H1 (cell line): ENCODE measurements at regions not wholly inside any gene's neighbourhood (a gene's known extent, or its start where the extent isn't known, plus 50 kb on each side); places are given as distances from the start of the nearest gene placed in this dataset.

Source experiments
- CTCF ChIA-PET: fragments of 300-600 bp; sonication (Branson Sonifier 250); formaldehyde crosslinking; loops from one replicate; lab custom pipeline; 2021; ENCODE audit not compliant: partially characterized antibody; lab: Charles Lee
- POLR2A ChIA-PET: fragments of 300-600 bp; sonication (Branson Sonifier 250); formaldehyde crosslinking; loops from one replicate; lab custom pipeline; 2021; ENCODE audit warnings: inconsistent platforms; ENCODE audit not compliant: partially characterized antibody; lab: Charles Lee
- DNase-seq, 2 experiments: peaks; one replicate each; pipeline versions ENCODE4 v3.0.0 to v3.0.0-alpha.2; 2010 to 2022; ENCODE audit warnings: low spot score in 2 of 2, low read depth in 1 of 2, mixed read lengths in 1 of 2
- FAIRE-seq: peaks from 2 replicates; lab custom pipeline; 2011; peaks lifted over from hg19 to GRCh38; lab: Jason Lieb, UNC
- H2AFZ ChIP-seq: 2 replicates; pipeline ENCODE4 v1.8.1; 2012; ENCODE audit warnings: low read length, inconsistent platforms
- H2AK5ac ChIP-seq: 2 replicates; pipeline ENCODE4 v1.6.1; 2013; ENCODE audit warnings: low read depth, low read length
- H2BK120ac ChIP-seq: replicated peaks from 2 replicates; pipeline ENCODE3; 2013; ENCODE audit warnings: low read depth, low read length, inconsistent platforms
- H2BK12ac ChIP-seq: 2 replicates; pipeline ENCODE4 v1.6.1; 2013; ENCODE audit warnings: low read depth, low read length
- H2BK15ac ChIP-seq: 2 replicates; pipeline ENCODE4 v1.6.1; 2013; ENCODE audit warnings: low read length
- H2BK20ac ChIP-seq: 2 replicates; pipeline ENCODE4 v1.6.1; 2013; ENCODE audit warnings: low read length
- H2BK5ac ChIP-seq: 2 replicates; pipeline ENCODE4 v1.6.1; 2013; ENCODE audit warnings: low read depth, low read length
- H3K14ac ChIP-seq: 2 replicates; pipeline ENCODE4 v1.6.1; 2013; ENCODE audit warnings: inconsistent platforms; ENCODE audit not compliant: insufficient read length
- H3K18ac ChIP-seq: 2 replicates; pipeline ENCODE4 v1.6.1; 2013; ENCODE audit warnings: low read length; ENCODE audit errors: extremely low read depth
- H3K23ac ChIP-seq: 2 replicates; pipeline ENCODE4 v1.6.1; 2013; ENCODE audit warnings: inconsistent platforms; ENCODE audit not compliant: insufficient read length
- H3K23me2 ChIP-seq: 2 replicates; pipeline ENCODE4 v1.6.1; 2013; ENCODE audit warnings: low read depth, low read length
- H3K27ac ChIP-seq: 2 replicates; pipeline ENCODE4 v1.6.1; 2011; ENCODE audit warnings: low read depth, low read length, inconsistent platforms
- H3K27me3 ChIP-seq, 4 experiments: replicated peaks in 1 of 4; 1 replicate in 1 of 4; 2 replicates in 3 of 4; pipeline versions ENCODE4 v1.6.1 to v1.8.1; 2011 to 2013; ENCODE audit warnings: low read length in 3 of 4, mild to moderate bottlenecking in 3 of 4, inconsistent platforms in 2 of 4, mixed read lengths in 2 of 4, moderate library complexity in 1 of 4; ENCODE audit not compliant: control insufficient read depth in 3 of 4, insufficient read depth in 3 of 4; ENCODE audit errors: extremely low read depth in 1 of 4
- H3K36me3 ChIP-seq, 4 experiments: 2 replicates each; pipeline versions ENCODE4 v1.6.1 to v1.8.1; 2011 to 2013; ENCODE audit warnings: mild to moderate bottlenecking in 4 of 4, low read length in 3 of 4, moderate library complexity in 2 of 4, control low read depth in 1 of 4, inconsistent platforms in 1 of 4; ENCODE audit not compliant: insufficient read depth in 4 of 4, control insufficient read depth in 2 of 4
- H3K4ac ChIP-seq: replicated peaks from 2 replicates; pipeline ENCODE3; 2013; ENCODE audit warnings: low read length, low read depth, mixed read lengths, inconsistent platforms; ENCODE audit not compliant: insufficient read length
- H3K4me1 ChIP-seq, 4 experiments: replicated peaks in 1 of 4; 1 replicate in 1 of 4; 2 replicates in 3 of 4; pipeline versions ENCODE4 v1.6.1 to v1.8.1; 2011 to 2013; ENCODE audit warnings: low read length in 3 of 4, inconsistent platforms in 2 of 4, mixed read lengths in 1 of 4; ENCODE audit not compliant: insufficient read depth in 4 of 4, control insufficient read depth in 3 of 4
- H3K4me2 ChIP-seq, 2 experiments: 2 replicates each; pipeline versions ENCODE4 v1.6.1 to v1.8.1; 2011 to 2013; ENCODE audit warnings: low read depth in 2 of 2, low read length in 2 of 2, control low read depth in 1 of 2, inconsistent platforms in 1 of 2, mild to moderate bottlenecking in 1 of 2; ENCODE audit not compliant: insufficient read depth in 1 of 2
- H3K4me3 ChIP-seq, 4 experiments: fragments of 200-600, 300-600 bp in 1 of 4; sonication (generic), shearing (Covaris generic), sonication (Bioruptor Twin) in 1 of 4; 2 replicates each; pipeline versions ENCODE4 v1.5.1 to v1.8.1; 2011 to 2016; ENCODE audit warnings: low read length in 4 of 4, low read depth in 3 of 4, control low read depth in 2 of 4, inconsistent platforms in 2 of 4, mild to moderate bottlenecking in 2 of 4, mixed read lengths in 1 of 4, moderate library complexity in 1 of 4; ENCODE audit not compliant: insufficient read depth in 2 of 4; ENCODE audit errors: extremely low read depth in 1 of 4
- H3K56ac ChIP-seq: replicated peaks from 2 replicates; pipeline ENCODE3; 2013; ENCODE audit warnings: low read depth, mild to moderate bottlenecking, mixed read lengths, low read length, inconsistent platforms; ENCODE audit not compliant: insufficient read length
- H3K79me1 ChIP-seq: 2 replicates; pipeline ENCODE4 v1.6.1; 2013; ENCODE audit warnings: low read depth, low read length, control low read depth
- H3K79me2 ChIP-seq, 2 experiments: 2 replicates each; pipeline versions ENCODE4 v1.6.1 to v1.8.1; 2012 to 2013; ENCODE audit warnings: low read length in 2 of 2, mild to moderate bottlenecking in 2 of 2, inconsistent platforms in 1 of 2; ENCODE audit not compliant: insufficient read depth in 2 of 2, control insufficient read depth in 1 of 2
- H3K9ac ChIP-seq, 4 experiments: replicated peaks in 1 of 4; 1 replicate in 1 of 4; 2 replicates in 3 of 4; pipeline versions ENCODE4 v1.6.1 to v1.8.1; 2011 to 2013; ENCODE audit warnings: low read depth in 3 of 4, low read length in 3 of 4, control low read depth in 2 of 4, mild to moderate bottlenecking in 2 of 4, moderate library complexity in 2 of 4, inconsistent platforms in 1 of 4; ENCODE audit errors: extremely low read depth in 1 of 4
- H3K9me3 ChIP-seq, 2 experiments: 2 replicates each; pipeline versions ENCODE4 v1.6.1 to v1.8.1; 2012 to 2013; ENCODE audit warnings: mild to moderate bottlenecking in 2 of 2, moderate library complexity in 2 of 2, control low read depth in 1 of 2, inconsistent platforms in 1 of 2, low read depth in 1 of 2, low read length in 1 of 2, mixed read lengths in 1 of 2; ENCODE audit not compliant: insufficient read depth in 2 of 2
- H4K20me1 ChIP-seq, 2 experiments: replicated peaks in 1 of 2; 2 replicates each; pipeline versions ENCODE3 to v1.8.1; 2011 to 2013; ENCODE audit warnings: inconsistent platforms in 2 of 2, low read length in 2 of 2, mild to moderate bottlenecking in 1 of 2; ENCODE audit not compliant: insufficient read depth in 2 of 2, control insufficient read depth in 1 of 2
- H4K5ac ChIP-seq: 2 replicates; pipeline ENCODE4 v1.6.1; 2013; ENCODE audit warnings: low read length, low read depth, mixed read lengths, inconsistent platforms; ENCODE audit not compliant: insufficient read length
- H4K8ac ChIP-seq: 2 replicates; pipeline ENCODE4 v1.8.0; 2013; ENCODE audit warnings: mild to moderate bottlenecking, moderate library complexity, low read length, inconsistent platforms; ENCODE audit not compliant: insufficient read depth; ENCODE audit errors: extremely low read depth
- H4K91ac ChIP-seq: replicated peaks from 2 replicates; pipeline ENCODE3; 2013; ENCODE audit warnings: low read length, mixed read lengths, inconsistent platforms; ENCODE audit not compliant: insufficient read length
- CBX5 ChIP-seq: fragments of 300-800, 300-1000 bp; sonication (generic); IDR thresholded peaks from 2 replicates; pipeline ENCODE4 v1.7.1; 2016; ENCODE audit warnings: antibody characterized with exemption, low read length, low read depth
- CHD1 ChIP-seq: IDR thresholded peaks from 2 replicates; pipeline ENCODE4 v1.6.1; 2012; ENCODE audit warnings: low read depth, low read length, improper control_type of control experiment
- CTBP2 ChIP-seq: IDR thresholded peaks from 2 replicates; pipeline ENCODE4 v1.7.0; 2011; ENCODE audit warnings: borderline replicate concordance, mild to moderate bottlenecking, moderate library complexity, mixed read lengths, low read length; ENCODE audit not compliant: insufficient read depth, insufficient read length
- KDM4A ChIP-seq: IDR thresholded peaks from one replicate; pipeline ENCODE4 v1.7.1; 2012; ENCODE audit warnings: low read depth, mild to moderate bottlenecking, moderate library complexity, low read length, inconsistent platforms; ENCODE audit not compliant: severe bottlenecking
- POLR2AphosphoS5 ChIP-seq: IDR thresholded peaks from 2 replicates; pipeline ENCODE4 v1.6.1; 2011; ENCODE audit warnings: low read depth, low read length
- SRF ChIP-seq: IDR thresholded peaks from 2 replicates; pipeline ENCODE4 v1.6.1; 2011; ENCODE audit warnings: mild to moderate bottlenecking, low read depth, low read length, moderate library complexity
- WGBS, 2 experiments: shearing (Covaris generic) in 1 of 2; methylation state at CpG; one replicate each; pipeline versions ENCODE4 v1.1.6 to v1.1.7; 2013 to 2015; ENCODE audit warnings: low lambda C conversion rate in 2 of 2, mixed read lengths in 2 of 2, inconsistent platforms in 1 of 2, low coverage in 1 of 2, missing lambda C conversion rate in 1 of 2; ENCODE audit not compliant: insufficient replicate concordance in 2 of 2, insufficient coverage in 1 of 2, insufficient read length in 1 of 2; ENCODE audit errors: extremely low coverage in 1 of 2, missing lambda C conversion rate in 1 of 2; 5-methylcytosine and 5-hydroxymethylcytosine counted together

- Histone ChIP-seq H3K9ac (no peak overlapping the region), H3K56ac (no peak overlapping the region), H3K18ac (no peak overlapping the region), H3K4ac (no peak overlapping the region), H3K23me2 (no peaks in the 10 kb centered on the region; the same call in 1 of the 2 replicates), H3K4me3 (no peak overlapping the region), H3K27ac (no peak overlapping the region), H4K5ac (no peak overlapping the region), H3K4me2 (no peak overlapping the region), H2AK5ac (no peak overlapping the region), H3K79me2 (no peaks in the 10 kb centered on the region), H4K8ac (no peak overlapping the region), H2BK20ac (no peak overlapping the region), H2AFZ (no peak overlapping the region), H3K4me1 (no peaks in the 10 kb centered on the region), H3K14ac (no peak overlapping the region), H3K36me3 (no peaks in the 10 kb centered on the region), H3K79me1 (no peaks in the 10 kb centered on the region), H4K91ac (no peak overlapping the region), H2BK15ac (no peak overlapping the region), H2BK5ac (no peak overlapping the region), H2BK12ac (no peak overlapping the region), H3K27me3 (no peaks in the 10 kb centered on the region), H2BK120ac (no peak overlapping the region), H3K23ac (no peak overlapping the region), H4K20me1 (no peaks in the 10 kb centered on the region), H3K9me3 (no peaks in the 10 kb centered on the region)
- TF ChIP-seq CBX5 = no peak
- no peak for TF ChIP-seq CTBP2
- no peak for TF ChIP-seq POLR2AphosphoS5
- TF ChIP-seq SRF = no peak
- no peak for TF ChIP-seq KDM4A
- no peak for TF ChIP-seq CHD1
- 89% methylated on average over 3 of the region's 3 CpGs; no CpG with 5 or more reads in 1 of the 2 experiments for WGBS, 2 experiments
- ChIA-PET POLR2A (no interaction called here), CTCF (no interaction called here)
- no peak for DNase-seq
- no peak for FAIRE-seq
Observed at GRCh38 chr4:137129441-137129840, 402.9 kb downstream of the PCDH18 start.
